ENCODE measurements at regions not wholly inside any gene's neighbourhood (a gene's known extent, or its start where the extent isn't known, plus 50 kb on each side); places are given as distances from the start of the nearest gene placed in this dataset.

GRCh38 chr6:144820270-144820669, 535.1 kb downstream of the UTRN start:
- Histone ChIP-seq H3K27me3 (ENCODE audit: control insufficient read depth in 2 of 2, insufficient read depth in 2 of 2, low read length in 2 of 2) (no peaks in the 10 kb centered on the region), H3K9me3 (ENCODE audit: control insufficient read depth in 2 of 2, low read length in 2 of 2) (no peaks in the 10 kb centered on the region), H3K4me3 (ENCODE audit: low read length in 2 of 2) (no peak overlapping the region), H3K9ac (ENCODE audit: low read depth in 1 of 2, low read length in 2 of 2) (no peak overlapping the region), H3K27ac (ENCODE audit: low read depth in 2 of 2, low read length in 2 of 2) (no peak overlapping the region), H3K36me3 (ENCODE audit: control insufficient read depth in 2 of 2, insufficient read depth in 2 of 2, low read length in 2 of 2) (peaks cover 0 to 5% of the 10 kb centered on the region in 2 donors), H3K4me1 (ENCODE audit: control insufficient read depth in 2 of 2, insufficient read depth in 2 of 2, low read length in 2 of 2) (no peaks in the 10 kb centered on the region)

- Histone ChIP-seq H3K27me3 (ENCODE audit: control insufficient read depth in 2 of 2, insufficient read depth in 2 of 2, low read length in 2 of 2) (no peaks in the 10 kb centered on the region), H3K9ac (ENCODE audit: low read depth in 1 of 2, low read length in 2 of 2) (no peak overlapping the region), H3K4me3 (ENCODE audit: low read length in 2 of 2) (no peak overlapping the region), H3K9me3 (ENCODE audit: control insufficient read depth in 2 of 2, low read length in 2 of 2) (no peaks in the 10 kb centered on the region), H3K27ac (ENCODE audit: low read depth in 2 of 2, low read length in 2 of 2) (no peak overlapping the region), H3K36me3 (ENCODE audit: control insufficient read depth in 2 of 2, insufficient read depth in 2 of 2, low read length in 2 of 2) (peaks cover 2 to 3% of the 10 kb centered on the region in 2 donors), H3K4me1 (ENCODE audit: control insufficient read depth in 2 of 2, insufficient read depth in 2 of 2, low read length in 2 of 2) (no peaks in the 10 kb centered on the region)
Measured at GRCh38 chr6:144823131-144823530, 538.0 kb downstream of the UTRN start.

- no peak overlapping the region for H3K9ac ChIP-seq (ENCODE audit: low read depth in 1 of 2, low read length in 2 of 2)
- no peak overlapping the region for H3K27ac ChIP-seq (ENCODE audit: low read depth in 2 of 2, low read length in 2 of 2)
- no peaks in the 10 kb centered on the region for H3K4me1 ChIP-seq (ENCODE audit: control insufficient read depth in 2 of 2, insufficient read depth in 2 of 2, low read length in 2 of 2)
- no peaks in the 10 kb centered on the region for H3K9me3 ChIP-seq (ENCODE audit: control insufficient read depth in 2 of 2, low read length in 2 of 2)
- peaks cover 5 to 8% of the 10 kb centered on the region in 2 donors for H3K36me3 ChIP-seq (ENCODE audit: control insufficient read depth in 2 of 2, insufficient read depth in 2 of 2, low read length in 2 of 2)
- no peaks in the 10 kb centered on the region for H3K27me3 ChIP-seq (ENCODE audit: control insufficient read depth in 2 of 2, insufficient read depth in 2 of 2, low read length in 2 of 2)
- H3K4me3 ChIP-seq (ENCODE audit: low read length in 2 of 2), result no peak overlapping the region
Measured at GRCh38 chr6:144824018-144824417, 538.9 kb downstream of the UTRN start.

GRCh38 chr6:144834426-144835038, 549.4 kb downstream of the UTRN start:
- Histone ChIP-seq H3K4me1 (ENCODE audit: control insufficient read depth in 2 of 2, insufficient read depth in 2 of 2, low read length in 2 of 2) (no peaks in the 10 kb centered on the region), H3K36me3 (ENCODE audit: control insufficient read depth in 2 of 2, insufficient read depth in 2 of 2, low read length in 2 of 2) (peaks cover 40 to 53% of the 10 kb centered on the region in 2 donors), H3K9me3 (ENCODE audit: control insufficient read depth in 2 of 2, low read length in 2 of 2) (no peaks in the 10 kb centered on the region), H3K27ac (ENCODE audit: low read depth in 2 of 2, low read length in 2 of 2) (no peak overlapping the region), H3K9ac (ENCODE audit: low read depth in 1 of 2, low read length in 2 of 2) (no peak overlapping the region), H3K4me3 (ENCODE audit: low read length in 2 of 2) (no peak overlapping the region), H3K27me3 (ENCODE audit: control insufficient read depth in 2 of 2, insufficient read depth in 2 of 2, low read length in 2 of 2) (no peaks in the 10 kb centered on the region)

- H3K4me3 ChIP-seq (ENCODE audit: low read length in 2 of 2), result no peak overlapping the region
- H3K27ac ChIP-seq (ENCODE audit: low read depth in 2 of 2, low read length in 2 of 2), result no peak overlapping the region
- no peaks in the 10 kb centered on the region for H3K4me1 ChIP-seq (ENCODE audit: control insufficient read depth in 2 of 2, insufficient read depth in 2 of 2, low read length in 2 of 2)
- H3K27me3 ChIP-seq (ENCODE audit: control insufficient read depth in 2 of 2, insufficient read depth in 2 of 2, low read length in 2 of 2), result no peaks in the 10 kb centered on the region
- H3K9me3 ChIP-seq (ENCODE audit: control insufficient read depth in 2 of 2, low read length in 2 of 2), result no peaks in the 10 kb centered on the region
- H3K9ac ChIP-seq (ENCODE audit: low read depth in 1 of 2, low read length in 2 of 2), result no peak overlapping the region
- H3K36me3 ChIP-seq (ENCODE audit: control insufficient read depth in 2 of 2, insufficient read depth in 2 of 2, low read length in 2 of 2), result peaks cover 37 to 55% of the 10 kb centered on the region in 2 donors
Measured at GRCh38 chr6:144835322-144835973, 550.3 kb downstream of the UTRN start.

GRCh38 chr6:144840619-144841018, 555.5 kb downstream of the UTRN start:
- Histone ChIP-seq H3K9me3 (ENCODE audit: control insufficient read depth in 2 of 2, low read length in 2 of 2) (no peaks in the 10 kb centered on the region), H3K4me1 (ENCODE audit: control insufficient read depth in 2 of 2, insufficient read depth in 2 of 2, low read length in 2 of 2) (no peaks in the 10 kb centered on the region), H3K36me3 (ENCODE audit: control insufficient read depth in 2 of 2, insufficient read depth in 2 of 2, low read length in 2 of 2) (peaks cover 33 to 51% of the 10 kb centered on the region in 2 donors), H3K27ac (ENCODE audit: low read depth in 2 of 2, low read length in 2 of 2) (no peak overlapping the region), H3K4me3 (ENCODE audit: low read length in 2 of 2) (no peak overlapping the region), H3K9ac (ENCODE audit: low read depth in 1 of 2, low read length in 2 of 2) (no peak overlapping the region), H3K27me3 (ENCODE audit: control insufficient read depth in 2 of 2, insufficient read depth in 2 of 2, low read length in 2 of 2) (no peaks in the 10 kb centered on the region)

GRCh38 chr6:144843701-144844100, 558.6 kb downstream of the UTRN start:
- Histone ChIP-seq H3K9ac (ENCODE audit: low read depth in 1 of 2, low read length in 2 of 2) (no peak overlapping the region), H3K27me3 (ENCODE audit: control insufficient read depth in 2 of 2, insufficient read depth in 2 of 2, low read length in 2 of 2) (no peaks in the 10 kb centered on the region), H3K36me3 (ENCODE audit: control insufficient read depth in 2 of 2, insufficient read depth in 2 of 2, low read length in 2 of 2) (peaks cover 18 to 34% of the 10 kb centered on the region in 2 donors), H3K4me1 (ENCODE audit: control insufficient read depth in 2 of 2, insufficient read depth in 2 of 2, low read length in 2 of 2) (no peaks in the 10 kb centered on the region), H3K27ac (ENCODE audit: low read depth in 2 of 2, low read length in 2 of 2) (no peak overlapping the region), H3K4me3 (ENCODE audit: low read length in 2 of 2) (no peak overlapping the region), H3K9me3 (ENCODE audit: control insufficient read depth in 2 of 2, low read length in 2 of 2) (no peaks in the 10 kb centered on the region)

GRCh38 chr6:144844596-144844995, 559.5 kb downstream of the UTRN start:
- H3K27ac ChIP-seq (ENCODE audit: low read depth in 2 of 2, low read length in 2 of 2), result no peak overlapping the region
- peaks cover 19 to 30% of the 10 kb centered on the region in 2 donors for H3K36me3 ChIP-seq (ENCODE audit: control insufficient read depth in 2 of 2, insufficient read depth in 2 of 2, low read length in 2 of 2)
- no peaks in the 10 kb centered on the region for H3K27me3 ChIP-seq (ENCODE audit: control insufficient read depth in 2 of 2, insufficient read depth in 2 of 2, low read length in 2 of 2)
- H3K9ac ChIP-seq (ENCODE audit: low read depth in 1 of 2, low read length in 2 of 2), result no peak overlapping the region
- H3K4me3 ChIP-seq (ENCODE audit: low read length in 2 of 2), result no peak overlapping the region
- H3K9me3 ChIP-seq (ENCODE audit: control insufficient read depth in 2 of 2, low read length in 2 of 2), result no peaks in the 10 kb centered on the region
- H3K4me1 ChIP-seq (ENCODE audit: control insufficient read depth in 2 of 2, insufficient read depth in 2 of 2, low read length in 2 of 2), result no peaks in the 10 kb centered on the region

GRCh38 chr6:144845186-144845585, 560.1 kb downstream of the UTRN start:
- peaks cover 19 to 30% of the 10 kb centered on the region in 2 donors for H3K36me3 ChIP-seq (ENCODE audit: control insufficient read depth in 2 of 2, insufficient read depth in 2 of 2, low read length in 2 of 2)
- H3K9ac ChIP-seq (ENCODE audit: low read depth in 1 of 2, low read length in 2 of 2), result no peak overlapping the region
- no peak overlapping the region for H3K27ac ChIP-seq (ENCODE audit: low read depth in 2 of 2, low read length in 2 of 2)
- H3K4me3 ChIP-seq (ENCODE audit: low read length in 2 of 2), result no peak overlapping the region
- no peaks in the 10 kb centered on the region for H3K27me3 ChIP-seq (ENCODE audit: control insufficient read depth in 2 of 2, insufficient read depth in 2 of 2, low read length in 2 of 2)
- no peaks in the 10 kb centered on the region for H3K9me3 ChIP-seq (ENCODE audit: control insufficient read depth in 2 of 2, low read length in 2 of 2)
- H3K4me1 ChIP-seq (ENCODE audit: control insufficient read depth in 2 of 2, insufficient read depth in 2 of 2, low read length in 2 of 2), result no peaks in the 10 kb centered on the region

- Histone ChIP-seq H3K9me3 (ENCODE audit: control insufficient read depth in 2 of 2, low read length in 2 of 2) (no peaks in the 10 kb centered on the region), H3K9ac (ENCODE audit: low read depth in 1 of 2, low read length in 2 of 2) (no peak overlapping the region), H3K27me3 (ENCODE audit: control insufficient read depth in 2 of 2, insufficient read depth in 2 of 2, low read length in 2 of 2) (no peaks in the 10 kb centered on the region), H3K27ac (ENCODE audit: low read depth in 2 of 2, low read length in 2 of 2) (no peak overlapping the region), H3K4me3 (ENCODE audit: low read length in 2 of 2) (no peak overlapping the region), H3K4me1 (ENCODE audit: control insufficient read depth in 2 of 2, insufficient read depth in 2 of 2, low read length in 2 of 2) (no peaks in the 10 kb centered on the region), H3K36me3 (ENCODE audit: control insufficient read depth in 2 of 2, insufficient read depth in 2 of 2, low read length in 2 of 2) (peaks cover 19 to 36% of the 10 kb centered on the region in 2 donors)
Measured at GRCh38 chr6:144847916-144848315, 562.8 kb downstream of the UTRN start.

Data from mucosa of rectum (tissue), 2 donors.